ENCODE measurements at regions not wholly inside any gene's neighbourhood (a gene's known extent, or its start where the extent isn't known, plus 50 kb on each side); places are given as distances from the start of the nearest gene placed in this dataset.
"Not testable (repeated sequence)": the region's sequence is repeated elsewhere in the genome, so short reads cannot be mapped to it uniquely, and the experiment has no call there.

GRCh38 chr14:37712976-37713431 lies 117.6 kb downstream of the TTC6 start:
- no peak for DNase-seq

- no peak for DNase-seq
These were observed 124.7 kb downstream of the TTC6 start for GRCh38 chr14:37720131-37720530.

DNA sequence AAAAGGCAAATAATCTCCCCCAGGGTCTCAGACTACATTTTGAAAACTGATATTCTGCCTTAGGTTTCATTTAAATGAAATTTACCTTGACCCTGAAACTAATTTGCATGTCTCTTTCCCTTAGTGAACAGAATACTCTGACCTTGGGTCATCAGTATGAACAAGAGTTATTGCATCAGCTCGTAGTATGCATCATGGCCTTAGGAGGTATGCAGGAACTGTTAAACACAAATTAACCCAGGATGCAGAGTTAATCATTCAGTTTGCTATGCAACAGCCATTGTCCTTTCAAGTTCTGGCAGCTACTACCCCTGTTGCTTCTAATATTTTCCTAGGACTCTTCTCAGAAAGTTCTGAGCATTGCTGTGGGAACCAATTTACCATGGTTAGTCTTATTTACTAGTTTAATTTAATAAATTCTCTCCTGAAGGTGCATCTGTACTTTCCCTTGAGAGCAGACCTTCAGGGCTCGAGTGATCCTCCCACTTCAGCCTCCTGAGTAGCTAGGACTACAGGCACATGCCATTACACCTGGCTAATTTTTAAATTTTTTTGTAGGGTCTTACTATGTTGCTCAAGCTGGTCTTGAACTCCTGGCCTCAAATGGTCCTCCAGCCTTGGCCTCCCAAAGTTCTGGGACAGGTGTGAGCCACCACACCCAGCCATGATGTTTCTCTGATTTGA lies 126.7 kb downstream of the TTC6 start:
- DNase-seq, result no peak

- DNase-seq, result no peak
These were observed 128.1 kb downstream of the TTC6 start for GRCh38 chr14:37723515-37723914.

DNA sequence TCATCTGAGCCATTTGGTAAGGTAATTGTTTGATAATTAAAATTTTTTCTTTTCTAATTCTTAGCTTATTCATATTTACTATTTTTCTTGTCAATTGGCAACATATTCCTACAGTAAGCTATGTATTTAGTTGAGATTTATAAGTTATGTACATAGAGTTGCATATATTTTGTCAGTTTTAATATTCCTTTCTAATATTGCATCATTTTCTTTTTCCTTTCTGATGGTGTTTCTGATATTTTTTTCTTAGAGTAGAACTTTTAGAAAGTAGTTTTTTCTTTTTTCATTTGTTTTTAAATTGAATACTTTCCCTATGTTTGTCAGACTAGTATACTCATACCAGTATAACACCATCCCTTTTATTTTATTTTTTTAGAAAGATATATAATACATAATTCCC lies 131.3 kb downstream of the TTC6 start:
- DNase-seq, result no peak

- no peak for DNase-seq
These were observed 133.8 kb downstream of the TTC6 start for GRCh38 chr14:37729218-37729617.

- no peak for DNase-seq
These were observed 135.7 kb downstream of the TTC6 start for GRCh38 chr14:37731094-37731493.

- no peak for DNase-seq
These were observed 150.2 kb downstream of the TTC6 start for GRCh38 chr14:37745657-37746056.

DNA sequence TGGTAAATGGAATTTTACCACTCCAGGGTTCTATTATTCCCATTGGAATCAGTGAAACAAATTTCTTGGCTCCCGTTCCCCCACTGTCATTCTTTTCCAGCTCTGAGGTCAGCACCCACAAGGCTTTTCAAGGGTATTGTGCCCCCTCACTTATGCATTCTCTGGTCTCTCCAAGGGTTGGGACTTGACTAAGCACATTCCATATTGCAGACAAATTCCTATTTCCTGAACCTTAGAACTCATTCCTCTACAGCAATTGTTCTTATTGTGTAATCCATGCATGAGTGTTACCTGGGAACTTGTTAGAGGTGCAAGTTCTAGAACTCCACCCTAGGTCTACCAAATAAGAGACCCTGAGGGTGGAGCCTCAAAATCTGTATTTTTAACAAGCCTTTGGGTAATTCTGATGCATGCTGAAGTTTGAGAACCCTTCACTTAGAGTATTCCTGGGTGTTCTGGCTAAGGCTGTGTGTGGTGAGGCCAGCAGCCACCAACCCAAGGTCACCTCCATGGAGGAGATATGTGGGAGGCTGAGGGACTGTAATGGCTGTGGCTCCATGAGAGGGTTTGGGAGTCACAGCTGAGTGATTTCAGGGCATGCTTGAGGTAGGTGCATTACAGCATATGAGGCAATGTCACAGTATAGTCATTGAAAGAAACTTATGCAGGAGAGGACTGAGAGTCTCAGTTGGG lies 150.9 kb downstream of the TTC6 start:
- no peak for DNase-seq

GRCh38 chr14:37753459-37753858 lies 158.0 kb downstream of the TTC6 start:
- no peak for DNase-seq

GRCh38 chr14:37760275-37760674 lies 164.8 kb downstream of the TTC6 start:
- DNase-seq, result not testable (repeated sequence)

DNA sequence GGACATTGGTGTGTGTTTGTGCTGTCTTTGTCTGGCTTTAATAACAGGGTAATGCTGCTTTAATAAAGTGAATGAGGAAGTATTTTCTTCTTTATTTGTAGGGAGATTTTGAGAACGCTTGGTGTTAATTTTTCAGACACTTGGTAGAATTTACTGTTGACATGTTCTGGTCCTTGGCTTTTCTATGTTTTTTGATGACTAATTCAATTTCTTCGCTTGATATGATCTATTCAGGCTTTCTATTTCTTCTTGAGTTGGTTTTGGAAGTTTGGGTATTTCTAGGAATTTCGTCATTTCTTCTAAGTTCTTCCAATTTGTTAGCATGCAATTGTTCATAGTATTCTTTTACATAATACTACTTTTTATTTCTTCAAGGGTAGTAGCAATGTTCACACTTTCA lies 167.8 kb downstream of the TTC6 start:
- no peak for DNase-seq

DNA sequence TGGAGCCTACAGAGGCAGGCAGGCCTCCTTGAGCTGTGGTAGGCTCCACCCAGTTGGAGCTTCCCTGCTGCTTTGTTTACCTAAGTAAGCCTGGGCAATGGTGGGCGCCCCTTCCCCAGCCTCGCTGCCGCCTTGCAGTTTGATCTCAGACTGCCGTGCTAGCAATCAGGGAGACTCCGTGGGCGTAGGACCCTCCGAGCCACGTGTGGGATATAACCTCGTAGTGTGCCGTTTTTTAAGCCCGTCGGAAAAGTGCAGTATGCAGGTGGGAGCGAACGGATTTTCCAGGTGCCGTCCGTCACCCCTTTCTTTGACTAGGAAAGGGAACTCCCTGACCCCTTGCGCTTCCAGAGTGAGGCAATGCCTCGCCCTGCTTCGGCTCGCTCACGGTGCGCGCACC lies 176.9 kb downstream of the TTC6 start:
- not testable (repeated sequence) for DNase-seq

- no peak for DNase-seq
These were observed 181.5 kb downstream of the TTC6 start for GRCh38 chr14:37776791-37777499.

DNA sequence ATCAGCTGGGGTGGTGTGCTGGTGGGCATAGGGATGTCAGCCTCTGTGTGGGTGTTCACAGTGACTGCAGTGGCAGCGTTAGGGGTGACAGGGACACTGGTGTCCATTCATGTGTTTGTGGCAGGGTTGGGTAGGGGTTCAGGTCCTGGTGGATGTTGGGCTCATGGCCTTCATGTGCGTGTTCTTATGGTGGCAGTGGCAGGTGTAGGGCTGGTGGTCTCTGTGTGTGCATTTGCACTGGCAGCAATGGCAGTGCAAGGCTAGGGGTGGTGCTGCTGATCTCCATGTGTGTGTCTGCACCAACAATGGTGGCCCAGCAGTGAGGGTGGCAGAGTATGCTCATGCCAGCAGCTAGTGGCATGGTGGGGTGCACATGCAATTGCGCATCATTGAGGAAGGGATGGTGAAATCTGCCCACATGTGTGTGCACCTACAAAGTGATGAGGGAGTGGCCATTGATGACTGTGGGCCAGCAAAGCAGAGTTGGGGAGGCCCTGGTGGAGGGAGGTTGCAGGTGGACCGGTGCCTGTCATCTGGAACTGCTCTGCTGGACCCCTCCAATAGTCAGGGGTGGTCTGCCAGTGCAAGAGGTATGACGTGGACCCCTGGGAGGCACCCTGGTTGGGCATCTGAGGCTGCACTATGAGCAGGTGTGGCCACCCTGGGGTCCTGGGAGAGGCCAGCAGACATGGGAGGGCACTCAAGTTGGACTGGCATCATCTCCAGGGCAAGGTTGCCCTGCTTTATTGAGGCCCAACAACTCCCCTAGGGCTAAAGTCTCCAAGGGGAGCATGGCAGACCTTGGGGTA lies 182.9 kb downstream of the TTC6 start:
- DNase-seq, result no peak

DNA sequence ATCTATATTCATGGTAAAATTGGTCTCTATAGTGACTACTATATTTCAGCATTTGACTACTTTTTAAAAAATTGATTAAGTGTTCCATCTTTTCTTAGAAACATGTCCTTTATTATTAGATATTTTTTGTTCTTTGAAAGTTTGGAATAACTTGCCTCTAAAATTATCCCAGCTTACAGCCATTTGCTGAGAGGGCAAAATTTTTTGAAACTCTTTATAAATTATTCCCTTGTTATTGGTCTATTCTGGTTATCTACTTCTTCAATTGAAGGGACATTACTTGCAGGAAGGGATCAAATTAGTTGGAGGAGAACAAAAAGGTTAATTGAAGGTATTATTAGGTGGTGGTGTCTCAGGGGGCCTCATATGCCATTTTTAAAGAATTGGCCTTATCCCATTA lies 184.1 kb downstream of the TTC6 start:
- DNase-seq, result no peak

GRCh38 chr14:37780731-37781130 lies 185.3 kb downstream of the TTC6 start:
- not testable (repeated sequence) for DNase-seq

DNA sequence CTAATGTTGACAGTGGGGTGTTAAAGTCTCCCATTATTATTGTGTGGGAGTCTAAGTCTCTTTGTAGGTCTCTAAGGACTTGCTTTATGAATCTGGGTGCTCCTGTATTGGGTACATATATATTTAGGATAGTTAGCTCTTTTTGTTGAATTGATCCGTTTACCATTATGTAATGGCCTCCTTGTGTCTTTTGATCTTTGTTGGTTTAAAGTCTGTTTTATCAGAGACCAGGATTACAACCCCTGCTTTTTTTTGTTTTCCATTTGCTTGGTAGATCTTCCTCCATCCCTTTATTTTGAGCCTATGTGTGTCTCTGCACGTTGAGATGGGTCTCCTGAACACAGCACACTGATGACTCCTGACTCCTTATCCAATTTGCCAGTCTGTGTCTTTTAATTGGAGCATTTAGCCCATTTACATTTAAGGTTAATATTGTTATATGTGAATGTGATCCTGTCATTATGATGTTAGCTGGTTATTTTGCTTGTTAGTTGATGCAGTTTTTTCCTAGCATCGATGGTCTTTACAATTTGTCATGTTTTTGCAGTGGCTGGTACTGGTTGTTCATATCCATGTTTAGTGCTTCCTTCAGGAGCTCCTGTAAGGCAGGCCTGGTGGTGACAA lies 188.9 kb downstream of the TTC6 start:
- DNase-seq, result not testable (repeated sequence)

DNA sequence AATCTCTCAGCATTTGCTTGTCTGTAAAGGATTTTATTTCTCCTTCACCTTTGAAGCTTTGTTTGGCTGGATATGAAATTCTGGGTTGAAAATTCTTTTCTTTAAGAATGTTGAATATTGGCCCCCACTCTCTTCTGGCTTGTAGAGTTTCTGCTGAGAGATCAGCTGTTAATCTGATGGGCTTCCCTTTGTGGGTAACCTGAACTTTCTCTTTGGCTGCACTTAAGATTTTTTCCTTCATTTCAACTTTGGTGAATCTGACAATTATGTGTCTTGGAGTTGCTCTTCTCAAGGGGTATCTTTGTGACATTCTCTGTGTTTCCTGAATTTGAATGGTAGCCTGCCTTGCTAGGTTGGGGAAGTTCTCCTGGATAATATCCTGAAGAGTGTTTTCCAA lies 189.4 kb downstream of the TTC6 start:
- DNase-seq, result not testable (repeated sequence)

GRCh38 chr14:37785298-37785697 lies 189.9 kb downstream of the TTC6 start:
- DNase-seq, result not testable (repeated sequence)

- DNase-seq, result not testable (repeated sequence)
These were observed 190.7 kb downstream of the TTC6 start for GRCh38 chr14:37786114-37786625.

DNA sequence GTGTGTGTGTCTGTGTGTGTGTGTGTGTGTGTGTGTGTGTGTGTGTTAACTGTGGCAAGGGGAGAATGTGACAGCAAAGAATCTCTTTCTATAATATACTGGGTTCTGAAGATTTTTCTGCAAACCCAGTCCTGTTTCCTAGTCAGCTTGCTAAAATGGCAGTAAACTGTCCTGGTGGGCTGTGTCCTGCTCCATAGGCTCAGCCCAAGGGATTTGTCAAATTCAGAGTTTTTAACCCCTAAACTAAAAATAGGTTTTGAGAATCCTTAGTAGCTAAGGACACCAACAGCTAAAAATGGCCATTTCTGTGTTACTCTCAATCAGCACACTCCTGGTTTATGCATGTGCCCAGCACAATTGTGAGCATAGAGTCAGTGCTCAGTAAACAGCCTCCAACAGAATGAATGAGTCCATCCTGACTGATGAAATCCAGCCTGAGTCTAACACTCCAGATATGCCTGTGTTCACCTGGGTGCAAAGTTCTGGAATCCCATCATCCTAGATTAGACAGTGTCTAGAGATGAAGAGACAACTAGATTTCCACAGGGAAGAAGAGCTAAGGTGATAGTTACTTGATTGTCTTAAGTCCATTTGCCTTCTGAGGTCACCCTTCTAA lies 192.6 kb downstream of the TTC6 start:
- no peak for DNase-seq
